ENCODE measurements at regions not wholly inside any gene's neighbourhood (a gene's known extent, or its start where the extent isn't known, plus 50 kb on each side); places are given as distances from the start of the nearest gene placed in this dataset.

DNA sequence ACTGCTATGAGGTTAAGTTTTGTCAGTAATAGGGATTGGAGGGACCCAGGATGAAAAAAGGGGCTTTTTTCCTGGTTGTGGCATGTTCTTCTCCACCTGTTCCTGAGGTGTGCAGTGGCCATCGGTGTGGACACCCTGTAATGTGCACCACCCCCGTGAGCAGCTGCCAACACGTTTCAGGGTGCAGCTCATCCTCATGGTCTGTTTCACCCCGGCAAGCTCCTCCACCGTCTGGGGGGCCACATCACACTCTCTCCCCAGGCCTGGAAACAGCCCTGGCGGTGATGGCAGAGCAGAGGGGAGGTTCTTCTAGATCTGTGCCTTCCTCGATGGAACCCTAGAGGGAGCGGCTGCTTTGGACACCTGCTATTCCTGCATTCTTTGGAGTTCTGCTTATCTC is 435.4 kb downstream of the MATN1 start:
- TF ChIP-seq POLR2A (IDR thresholded peaks at IDR 0.05; ENCODE audit: low read depth, low read length) (no peak), POLR2AphosphoS5 (IDR thresholded peaks at IDR 0.05; ENCODE audit: low read depth, low read length) (no peak), TAF1 (IDR thresholded peaks at IDR 0.05; ENCODE audit: low read depth, low read length) (no peak)
